ENCODE measurements at regions not wholly inside any gene's neighbourhood (a gene's known extent, or its start where the extent isn't known, plus 50 kb on each side); places are given as distances from the start of the nearest gene placed in this dataset.
A peak's percentile ranks its signal among the peaks of the same experiment; 100 is the strongest.
"Not testable (repeated sequence)": the region's sequence is repeated elsewhere in the genome, so short reads cannot be mapped to it uniquely, and the experiment has no call there.

- DNase-seq = peak in 1 of 56 donors; percentile 5
Measured at GRCh38 chr3:153028381-153028780, 133.6 kb upstream of the RAP2B start.

DNA sequence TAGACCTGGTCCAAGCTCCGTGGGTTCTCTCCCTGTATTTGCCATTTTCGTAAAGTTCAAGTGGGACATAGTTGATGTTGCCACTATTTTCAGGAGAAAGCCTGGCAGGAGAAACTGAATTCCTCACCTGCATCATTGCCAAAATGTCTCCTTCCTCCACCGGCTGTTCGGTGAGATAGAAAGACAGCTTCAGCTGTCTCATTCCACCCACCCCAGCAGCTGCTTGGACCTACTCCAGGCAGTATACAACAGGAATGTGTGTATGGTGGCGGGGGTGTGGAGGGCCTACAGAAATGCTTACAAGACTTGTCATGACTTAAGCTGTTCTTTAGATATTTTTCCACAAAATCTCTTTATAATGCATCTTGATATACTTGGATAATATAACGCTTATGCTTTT lies 132.7 kb upstream of the RAP2B start:
- DNase-seq = no peak

- DNase-seq = no peak
Measured at GRCh38 chr3:153032891-153033290, 129.1 kb upstream of the RAP2B start.

GRCh38 chr3:153036846-153037245 lies 125.2 kb upstream of the RAP2B start:
- DNase-seq = no peak

GRCh38 chr3:153038367-153038766 lies 123.7 kb upstream of the RAP2B start:
- no peak for DNase-seq

- peak in 1 of 56 donors; percentile 8 for DNase-seq
Measured at GRCh38 chr3:153038779-153039178, 123.2 kb upstream of the RAP2B start.

GRCh38 chr3:153041181-153041580 lies 120.8 kb upstream of the RAP2B start:
- DNase-seq = no peak

DNA sequence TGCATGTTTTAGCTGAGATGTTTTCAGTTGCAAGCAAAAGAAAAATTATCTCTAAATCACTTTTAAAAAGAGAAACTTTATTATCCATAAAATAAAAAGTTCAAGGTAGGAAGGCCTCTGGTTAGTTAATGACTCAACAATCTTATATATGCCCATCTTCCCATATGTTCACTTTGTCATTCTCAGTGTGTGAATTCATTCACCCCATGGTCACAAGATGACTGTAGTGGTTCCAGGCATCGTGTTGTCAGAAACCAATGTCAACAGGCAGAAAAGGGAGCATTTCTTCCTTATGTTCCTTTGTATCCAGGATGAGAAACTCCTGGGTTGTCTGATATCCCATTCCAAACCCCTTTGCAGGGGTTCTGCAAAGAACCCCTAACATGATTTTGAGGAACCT lies 119.9 kb upstream of the RAP2B start:
- no peak for DNase-seq

GRCh38 chr3:153043729-153044328 lies 118.2 kb upstream of the RAP2B start:
- DNase-seq = no peak

DNA sequence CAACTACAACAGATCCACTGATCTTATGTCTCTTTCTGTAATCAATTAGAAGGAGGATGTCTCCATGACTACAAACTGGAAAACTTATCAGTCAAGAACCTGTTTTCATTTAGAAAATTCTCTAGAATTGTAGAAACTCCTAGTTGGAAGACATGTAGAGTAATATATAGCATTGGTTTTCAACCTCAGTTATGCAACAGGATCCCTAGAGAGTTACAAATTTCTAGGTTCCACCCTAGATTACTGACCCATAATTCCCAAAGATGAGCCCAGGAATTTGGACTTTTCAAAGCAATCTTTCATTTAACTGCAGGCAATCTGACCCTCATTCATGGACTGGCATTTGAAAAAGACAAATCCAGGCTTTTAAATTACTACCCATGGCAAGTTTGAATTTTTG lies 116.9 kb upstream of the RAP2B start:
- no peak for DNase-seq

- no peak for DNase-seq
Measured at GRCh38 chr3:153050978-153051377, 111.0 kb upstream of the RAP2B start.

DNA sequence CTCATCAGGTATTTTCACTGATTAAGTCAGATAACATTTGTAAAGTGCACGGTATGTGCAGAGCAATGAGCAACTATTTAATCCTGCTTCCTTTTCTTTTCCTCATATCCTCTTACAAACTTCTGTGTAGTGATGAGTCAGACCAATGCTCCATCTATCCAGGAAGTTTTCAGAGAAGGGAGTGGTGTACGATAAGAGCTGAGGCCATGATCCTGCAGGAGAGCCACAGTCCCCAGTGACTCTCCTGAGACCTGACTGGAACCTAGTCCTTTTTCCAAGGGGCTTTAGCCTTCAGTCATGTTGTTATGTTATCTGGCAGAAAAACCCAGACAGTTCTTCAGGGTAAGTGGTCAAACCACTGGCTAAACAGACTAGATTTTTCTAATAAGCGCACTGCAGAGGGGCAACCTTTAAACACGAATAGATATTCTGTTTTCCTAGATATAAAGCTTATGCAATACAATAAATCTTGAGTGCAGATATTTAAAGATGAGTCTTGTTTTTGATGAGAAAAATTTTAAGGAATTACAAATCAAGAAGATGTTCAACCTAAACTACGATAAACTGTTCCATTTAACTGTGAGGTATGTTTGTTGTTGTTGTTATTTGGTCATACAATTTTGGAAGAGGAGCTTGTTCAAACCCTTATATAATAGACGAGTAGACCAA lies 110.5 kb upstream of the RAP2B start:
- DNase-seq = no peak

DNA sequence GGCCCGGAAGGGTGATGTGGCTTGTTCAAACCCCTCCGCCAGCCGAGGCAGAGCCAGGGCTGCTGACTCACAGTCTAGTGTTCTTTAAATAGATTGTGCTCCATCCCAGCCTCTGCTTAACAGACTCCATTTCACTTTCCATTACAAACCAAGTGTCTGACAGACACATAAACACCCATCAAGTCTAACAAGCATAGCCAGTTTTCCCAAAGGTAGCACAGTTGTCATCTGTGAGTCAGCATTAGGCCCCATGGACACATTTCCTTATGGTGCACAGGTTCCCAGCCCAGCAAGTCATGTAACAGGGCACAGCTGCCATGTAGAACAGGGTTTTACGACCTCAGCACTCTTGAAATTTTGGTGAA lies 109.9 kb upstream of the RAP2B start:
- DNase-seq = peak in 3 of 56 donors; percentile 2 to 15 (median 13)

DNA sequence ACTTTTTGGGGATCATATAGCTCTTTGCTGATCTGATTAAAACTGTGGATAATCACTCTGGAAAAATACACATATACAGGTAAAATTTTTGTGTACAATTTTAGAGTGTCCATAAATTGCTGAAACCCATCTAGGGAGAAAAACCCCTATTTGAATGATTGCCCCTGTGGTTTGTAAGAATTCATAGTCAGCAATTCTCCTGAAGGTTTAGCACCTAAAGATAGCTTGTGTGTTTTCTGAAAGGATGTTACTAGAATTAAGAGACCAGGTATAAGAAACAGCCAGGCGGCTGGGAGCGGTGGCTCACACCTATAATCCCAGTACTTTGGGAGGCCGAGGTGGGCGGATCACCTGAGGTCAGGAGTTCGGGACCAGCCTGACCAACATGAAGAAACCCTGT lies 106.8 kb upstream of the RAP2B start:
- DNase-seq = no peak

DNA sequence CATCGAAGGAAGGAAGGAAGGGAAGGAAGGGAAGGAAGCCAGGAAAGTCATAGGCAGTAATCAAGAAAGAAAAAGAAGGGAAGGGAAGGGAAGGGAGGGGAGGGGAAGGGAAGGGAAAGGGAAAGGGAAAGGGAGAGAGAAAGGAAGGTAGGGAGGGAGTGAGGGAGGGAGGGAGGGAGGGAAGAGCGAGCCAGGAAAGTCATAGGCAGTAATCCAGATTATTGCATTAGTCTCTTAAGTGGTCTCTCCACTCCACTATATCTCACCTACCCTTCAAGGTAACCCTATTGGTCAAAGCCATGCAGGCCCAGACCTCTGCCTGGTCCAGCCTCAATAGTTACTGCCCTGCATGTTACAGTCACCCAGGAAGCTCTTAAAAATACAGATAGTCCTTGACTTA lies 106.2 kb upstream of the RAP2B start:
- no peak for DNase-seq

- not testable (repeated sequence) for DNase-seq
Measured at GRCh38 chr3:153058031-153058688, 103.9 kb upstream of the RAP2B start.

- DNase-seq = no peak
Measured at GRCh38 chr3:153060346-153060745, 101.7 kb upstream of the RAP2B start.

DNA sequence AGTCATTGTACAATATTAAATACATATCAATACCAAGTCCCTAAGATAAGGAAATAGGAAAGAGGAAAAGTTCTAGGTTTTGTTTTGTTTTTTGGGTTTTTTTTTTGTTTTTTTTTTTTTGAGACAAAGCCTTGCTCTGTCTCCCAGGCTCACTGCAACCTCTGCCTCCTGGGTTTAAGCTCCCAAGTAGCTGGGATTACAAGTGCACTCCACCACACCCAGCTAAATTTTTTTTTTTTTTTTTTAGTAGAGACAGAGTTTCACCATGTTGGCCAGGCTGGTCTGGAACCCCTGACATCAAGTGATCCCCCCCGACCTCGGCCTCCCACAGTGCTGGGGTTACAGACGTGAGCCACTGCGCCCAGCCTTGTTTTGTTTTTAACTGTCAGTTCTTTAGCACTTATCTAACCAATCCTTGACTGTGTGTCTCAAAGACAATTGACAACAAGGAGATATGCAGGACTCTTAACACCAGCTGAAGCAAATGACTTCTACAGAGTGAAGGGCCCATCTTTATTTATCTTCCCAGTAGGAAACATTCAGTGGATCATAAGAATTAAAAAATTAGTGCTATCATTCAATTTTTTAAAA lies 100.0 kb upstream of the RAP2B start:
- no peak for DNase-seq

DNA sequence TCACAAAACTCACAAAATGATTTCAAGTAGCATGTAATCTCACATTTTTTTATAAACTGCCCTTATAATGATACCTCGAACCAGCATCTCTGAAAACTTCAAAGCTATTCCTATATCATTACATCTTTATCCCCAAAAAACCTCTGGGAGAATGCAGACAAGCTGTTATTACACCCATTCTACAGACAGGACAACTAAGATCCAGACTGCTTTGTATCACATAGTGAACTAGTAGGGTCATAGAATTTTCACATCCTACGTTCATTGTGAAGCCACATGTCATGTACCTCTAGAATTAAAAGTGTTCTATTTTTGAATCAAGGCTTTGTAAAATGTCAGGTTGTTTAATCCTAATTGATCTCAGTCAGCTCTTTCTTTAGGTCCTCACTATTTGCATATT lies 98.7 kb upstream of the RAP2B start:
- DNase-seq = no peak

GRCh38 chr3:153066983-153067382 lies 95.0 kb upstream of the RAP2B start:
- no peak for DNase-seq

- no peak for DNase-seq
Measured at GRCh38 chr3:153069598-153070510, 92.2 kb upstream of the RAP2B start.

DNA sequence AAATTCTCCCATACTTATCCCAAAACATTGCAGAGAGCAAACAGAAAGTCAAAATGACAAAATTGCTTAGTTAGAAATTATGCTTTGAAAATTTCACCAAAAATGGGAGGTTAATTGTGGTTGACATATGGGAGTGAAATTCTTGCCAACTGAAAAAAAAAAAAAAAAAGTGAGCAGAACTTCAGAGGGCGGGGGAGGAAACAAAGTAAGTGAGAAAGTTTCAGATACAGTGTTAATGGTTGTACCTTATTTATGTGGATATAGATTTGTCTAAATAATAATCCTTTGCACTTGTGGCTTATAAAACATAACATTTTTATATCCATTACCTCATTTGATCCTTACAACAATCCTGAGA lies 91.5 kb upstream of the RAP2B start:
- DNase-seq = no peak

Measured in nucleus accumbens (tissue), 56 donors.